GM21737 (cell line): ENCODE measurements at regions not wholly inside any gene's neighbourhood (a gene's known extent, or its start where the extent isn't known, plus 50 kb on each side); places are given as distances from the start of the nearest gene placed in this dataset.

Experiments
- ATAC-seq: cut with Tn5 transposase; IDR thresholded peaks from one replicate; pipeline ENCODE4 v1.9.1; 2021; ENCODE audit warnings: mild to moderate bottlenecking, moderate library complexity; ENCODE audit not compliant: unreplicated experiment

DNA sequence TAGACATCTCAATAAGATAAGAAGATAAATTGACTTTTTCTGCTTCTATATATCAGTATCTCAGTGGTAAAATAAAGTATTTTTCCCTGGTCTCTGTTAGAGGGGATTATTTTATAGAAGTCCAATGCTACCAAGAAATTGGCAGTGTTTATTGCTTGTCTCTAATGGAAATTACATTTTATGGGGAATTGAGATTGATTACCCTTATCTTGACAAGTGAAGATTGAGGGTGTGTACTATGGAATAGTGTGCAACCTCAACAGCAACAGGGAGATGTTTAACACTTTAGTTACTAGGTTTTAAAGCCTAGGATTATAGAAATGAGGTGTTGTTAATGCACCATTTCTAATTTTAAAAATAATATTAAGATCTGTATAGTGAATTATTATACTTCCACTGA is 154.8 kb upstream of the ROBO1 start:
- ATAC-seq, result no peak

- ATAC-seq, result no peak
These were observed 149.8 kb upstream of the ROBO1 start for GRCh38 chr3:79917561-79917960.

GRCh38 chr3:79910337-79910736 is 142.5 kb upstream of the ROBO1 start:
- ATAC-seq, result no peak

DNA sequence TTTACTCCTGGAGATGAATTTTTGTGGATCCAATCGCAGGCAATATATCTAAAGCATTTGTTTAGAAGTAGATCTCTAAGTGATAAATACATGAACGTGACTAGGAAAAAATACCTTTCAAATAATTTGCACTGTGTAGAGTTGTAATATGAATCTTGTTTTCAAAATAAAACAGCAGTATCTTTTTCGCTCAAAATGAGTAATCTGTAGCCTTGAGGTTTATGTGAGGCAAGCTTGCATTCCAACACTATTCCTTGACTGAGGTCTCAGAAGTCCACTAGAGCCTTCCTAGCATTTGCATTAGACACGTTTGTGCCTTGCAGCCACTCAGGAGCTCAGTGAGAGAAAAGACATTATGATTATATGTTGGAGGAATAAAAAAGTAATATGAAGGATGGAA is 138.3 kb upstream of the ROBO1 start:
- no peak for ATAC-seq

- no peak for ATAC-seq
These were observed 134.4 kb upstream of the ROBO1 start for GRCh38 chr3:79902151-79902550.

GRCh38 chr3:79898907-79899306 is 131.1 kb upstream of the ROBO1 start:
- ATAC-seq, result no peak

DNA sequence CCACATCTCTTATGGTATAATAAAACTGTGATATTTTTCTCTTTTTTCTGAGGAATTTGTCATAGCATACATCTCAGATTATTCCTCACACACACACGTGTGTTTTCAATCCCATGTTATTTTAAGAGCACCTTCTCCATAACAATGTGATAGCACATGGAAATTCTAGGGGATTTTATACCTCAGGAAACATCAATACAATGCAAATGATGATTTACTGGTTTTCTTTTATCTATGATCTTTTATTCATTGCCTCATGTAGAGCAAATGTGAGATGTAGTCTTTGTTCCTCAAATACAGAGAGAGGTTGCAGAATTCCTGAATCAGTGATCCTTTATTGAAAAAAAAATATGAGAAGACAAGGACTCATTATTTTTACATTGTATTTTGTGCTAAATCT is 128.3 kb upstream of the ROBO1 start:
- no peak for ATAC-seq

DNA sequence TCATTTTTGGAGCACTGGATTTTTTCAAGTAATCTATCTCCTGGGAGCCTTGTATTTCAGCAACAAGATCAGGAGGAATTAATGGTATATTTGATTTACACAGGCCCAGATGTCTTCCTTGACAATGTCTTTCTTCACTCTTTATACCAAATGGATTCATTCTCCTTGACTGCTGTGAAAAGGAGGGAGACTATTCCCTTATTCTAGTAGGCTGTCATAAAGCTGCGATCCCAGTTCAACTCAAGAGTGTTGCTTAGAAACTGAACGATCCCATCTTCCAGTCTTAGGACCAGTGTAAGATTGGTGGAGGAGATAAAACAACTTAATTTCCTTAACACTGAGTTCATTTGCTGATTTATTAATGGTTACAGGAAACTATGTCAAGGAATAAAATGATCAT is 119.4 kb upstream of the ROBO1 start:
- ATAC-seq, result no peak

GRCh38 chr3:79886204-79886603 is 118.4 kb upstream of the ROBO1 start:
- ATAC-seq, result no peak

DNA sequence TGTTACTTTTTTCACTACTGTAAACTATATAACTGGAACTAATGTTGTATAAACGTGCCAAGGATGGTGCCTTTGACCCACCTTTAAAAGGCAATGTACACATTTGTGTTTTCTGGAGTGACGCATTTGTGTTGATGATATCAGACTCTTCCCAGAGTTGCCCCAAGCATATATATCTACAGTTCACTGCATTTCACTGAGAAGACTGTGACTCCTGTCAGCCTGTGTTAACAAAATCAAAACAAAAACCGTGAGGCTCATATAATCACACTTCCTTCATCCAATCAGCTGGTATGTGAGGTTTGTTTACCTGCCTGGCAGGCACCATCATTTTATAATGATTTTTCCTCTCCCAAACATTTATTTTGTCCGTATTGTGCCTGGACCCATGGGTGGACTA is 117.6 kb upstream of the ROBO1 start:
- no peak for ATAC-seq

- no peak for ATAC-seq
These were observed 116.6 kb upstream of the ROBO1 start for GRCh38 chr3:79884354-79884753.

DNA sequence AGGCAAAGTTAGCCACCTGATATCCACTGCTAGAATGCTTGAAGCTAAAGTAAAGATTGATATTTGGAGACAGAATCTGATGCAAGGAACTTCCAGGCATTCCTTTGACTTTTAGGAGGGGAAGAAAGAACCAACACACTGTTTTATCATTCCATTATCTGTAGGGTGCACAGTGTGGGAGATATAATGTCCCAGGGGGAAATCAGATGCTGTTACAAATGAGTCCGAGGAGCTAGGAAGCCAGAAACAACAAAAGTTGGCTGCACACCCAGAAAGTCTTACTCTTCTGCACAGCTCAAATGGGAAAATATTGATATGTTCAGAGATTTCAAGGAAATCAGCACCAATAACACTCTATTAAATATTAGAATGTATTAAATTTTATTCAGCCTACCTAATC is 113.6 kb upstream of the ROBO1 start:
- no peak for ATAC-seq

GRCh38 chr3:79878708-79879107 is 110.9 kb upstream of the ROBO1 start:
- no peak for ATAC-seq

DNA sequence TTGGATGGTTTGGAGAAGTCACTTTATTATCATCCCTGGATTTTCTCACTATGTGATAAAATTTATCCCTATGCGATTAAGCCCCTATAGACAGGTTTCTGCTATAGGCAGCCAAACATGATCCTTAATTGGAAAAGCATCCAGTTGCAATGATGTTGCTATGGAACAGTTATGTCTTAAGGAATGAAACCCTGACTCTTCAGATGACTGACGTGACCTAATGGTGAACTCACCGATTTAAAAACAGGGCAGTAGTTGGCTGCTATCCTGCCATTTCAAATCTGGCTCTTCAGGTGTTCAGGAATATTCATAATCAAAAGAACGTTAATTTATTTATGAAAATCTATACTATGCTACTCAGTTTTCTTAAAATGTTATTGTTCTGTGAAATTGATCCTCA is 106.8 kb upstream of the ROBO1 start:
- ATAC-seq, result no peak

- ATAC-seq, result no peak
These were observed 104.7 kb upstream of the ROBO1 start for GRCh38 chr3:79872483-79872882.

DNA sequence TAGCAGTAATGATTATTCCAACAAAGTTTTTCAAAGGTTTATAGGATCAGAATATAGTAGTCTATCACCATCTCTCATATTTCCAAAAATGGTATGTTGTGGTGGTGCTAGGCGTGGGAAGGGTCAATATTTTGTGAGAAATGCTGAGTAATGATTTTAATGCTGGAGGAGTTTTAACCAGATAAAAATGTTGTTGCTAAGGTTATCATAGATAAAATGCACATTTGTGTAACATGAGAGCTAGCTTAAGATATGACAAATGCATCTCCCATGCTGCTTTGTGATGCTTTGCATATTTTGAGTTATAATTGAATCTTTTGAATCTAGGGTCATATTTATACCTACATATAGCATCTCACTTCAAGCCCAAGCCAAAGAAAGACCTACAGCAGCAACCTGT is 103.9 kb upstream of the ROBO1 start:
- no peak for ATAC-seq

DNA sequence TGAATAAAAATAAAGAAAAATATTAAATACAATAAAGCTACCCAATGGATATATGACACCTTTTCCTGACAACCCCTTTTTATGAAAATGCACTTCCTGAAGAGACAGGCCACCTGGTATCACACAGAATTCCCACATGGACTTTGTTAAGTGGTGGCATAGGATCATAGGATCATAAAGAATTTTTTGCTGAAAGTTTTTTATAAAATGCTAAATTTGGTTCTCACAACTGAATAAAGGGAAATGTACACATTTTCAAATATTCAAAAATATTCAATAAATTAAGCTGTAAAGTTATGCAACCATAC is 102.5 kb upstream of the ROBO1 start:
- no peak for ATAC-seq

DNA sequence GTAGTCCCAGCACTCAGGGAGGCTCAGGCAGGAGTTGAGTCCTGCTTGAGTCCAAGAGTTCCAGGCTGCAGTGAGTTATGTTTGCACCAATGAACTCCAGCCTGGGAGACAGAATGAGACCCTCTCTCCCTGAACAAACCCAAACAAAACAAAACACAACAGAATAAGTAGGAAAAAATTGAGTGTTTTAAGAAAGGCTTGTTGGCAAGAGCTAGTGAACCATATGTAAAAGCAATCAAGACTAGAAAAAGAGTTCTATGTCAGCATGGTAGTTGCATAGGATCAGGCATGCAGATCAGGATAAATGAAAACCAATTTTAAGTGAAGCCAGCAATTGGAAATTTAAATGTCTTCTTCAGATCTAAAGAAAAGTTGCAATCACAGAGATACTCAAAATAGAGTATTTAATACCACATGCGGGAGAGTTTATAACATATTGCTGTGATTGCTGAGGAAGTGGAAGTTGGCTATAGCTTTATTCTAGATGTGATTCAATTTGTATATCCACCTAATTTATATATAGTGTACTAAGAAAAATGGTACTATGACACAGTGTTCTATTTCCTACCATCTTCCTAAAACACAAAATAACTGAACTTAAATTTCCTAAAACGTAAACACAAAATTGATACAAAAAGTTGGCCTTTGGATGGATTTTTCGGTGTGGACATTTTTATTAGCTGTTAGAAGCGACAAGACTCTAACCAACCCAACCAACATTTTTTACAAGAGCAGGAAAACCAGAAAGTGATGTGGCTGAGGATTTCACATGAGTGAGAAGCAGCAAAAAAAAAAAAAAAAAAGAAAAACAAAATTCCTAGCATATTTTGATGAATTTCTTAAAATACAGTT is 101.9 kb upstream of the ROBO1 start:
- no peak for ATAC-seq

GRCh38 chr3:79866162-79866561 is 98.4 kb upstream of the ROBO1 start:
- no peak for ATAC-seq

DNA sequence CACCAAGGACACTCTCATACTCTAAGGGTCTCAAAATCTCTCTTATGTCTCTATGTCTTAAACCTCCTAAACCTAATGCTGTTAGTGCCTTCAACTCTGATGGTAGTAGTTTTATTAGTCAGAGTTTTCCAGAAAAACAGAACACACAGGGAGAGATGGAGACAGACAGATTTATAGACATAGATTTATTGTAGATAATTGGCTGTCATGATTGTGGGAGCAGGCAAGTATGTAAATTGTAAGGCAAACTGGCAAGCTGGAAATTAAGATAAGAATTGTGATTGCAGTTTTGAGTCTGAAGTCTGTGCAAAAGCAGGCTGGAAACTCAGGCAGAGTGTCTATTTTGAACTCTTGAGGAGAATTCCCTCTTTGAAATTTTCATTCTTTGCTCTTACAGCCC is 96.3 kb upstream of the ROBO1 start:
- no peak for ATAC-seq

GRCh38 chr3:79848876-79849275 is 81.1 kb upstream of the ROBO1 start:
- ATAC-seq, result no peak

DNA sequence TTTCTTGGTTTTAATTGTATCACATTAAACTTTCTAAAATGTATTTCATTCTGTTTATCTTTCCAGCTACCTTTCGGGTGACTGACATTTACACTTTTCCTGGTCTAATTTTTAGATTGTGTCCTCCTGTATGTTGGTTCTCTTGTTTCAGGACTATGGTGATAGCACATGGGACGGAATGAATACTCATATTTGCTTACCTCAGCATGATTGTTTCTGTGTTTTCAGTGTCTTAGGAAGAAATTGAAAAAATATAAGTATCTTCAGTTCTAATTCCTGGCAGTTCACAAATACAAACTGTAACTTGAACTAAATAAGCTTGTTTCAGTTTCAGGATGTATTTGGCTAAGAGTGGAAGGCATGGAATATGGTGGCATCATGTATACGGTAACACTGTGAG is 80.1 kb upstream of the ROBO1 start:
- ATAC-seq, result no peak
